ENCODE measurements at regions not wholly inside any gene's neighbourhood (a gene's known extent, or its start where the extent isn't known, plus 50 kb on each side); places are given as distances from the start of the nearest gene placed in this dataset.
A peak's percentile ranks its signal among the peaks of the same experiment; 100 is the strongest.

- ATAC-seq = no peak
- CTCF ChIA-PET = interaction anchor here (0.6 to 1.7 kb wide), 5 partner anchors 9 to 817 kb away, joined by 3 to 4 read pairs (median 3); no protein-coding TSS in a partner anchor
- peak overlapping the region; percentile 22 for H3K27ac Mint-ChIP-seq
Measured at GRCh38 chr2:136253288-136254004, 135.5 kb upstream of the CXCR4 start.

GRCh38 chr2:136251885-136252585, 134.1 kb upstream of the CXCR4 start:
- ATAC-seq (no peak), DNase-seq (no peak)
- H3K9me3 Mint-ChIP-seq (ENCODE audit: low read depth) = no peaks in the 10 kb centered on the region
- no peaks in the 10 kb centered on the region for H3K36me3 Mint-ChIP-seq (ENCODE audit: low read depth)
- H3K27ac Mint-ChIP-seq = no peak overlapping the region
- ChIA-PET CTCF (interaction anchor here (0.6 kb wide), 1 partner anchor 1580 kb away, joined by 3 read pairs; no protein-coding TSS in a partner anchor), POLR2A (no interaction called here)
- H3K4me3 Mint-ChIP-seq = no peak overlapping the region
- peaks cover 28% of the 10 kb centered on the region for H3K4me1 Mint-ChIP-seq
- no peaks in the 10 kb centered on the region for H3K27me3 Mint-ChIP-seq
- intact Hi-C loops (cut with DNase I, micrococcal nuclease) = no loop called here

More at GRCh38 chr2:136253288-136254004, 135.5 kb upstream of the CXCR4 start:
- Mint-ChIP-seq H3K9me3 (ENCODE audit: low read depth) (no peaks in the 10 kb centered on the region), H3K4me1 (peaks cover 20% of the 10 kb centered on the region), H3K36me3 (ENCODE audit: low read depth) (no peaks in the 10 kb centered on the region), H3K27me3 (no peaks in the 10 kb centered on the region), H3K4me3 (no peak overlapping the region)
- intact Hi-C loops (cut with DNase I, micrococcal nuclease) = no loop called here
- no peak for DNase-seq
- POLR2A ChIA-PET = interaction anchor here (1.6 kb wide), 1 partner anchor 377 kb away, joined by 3 read pairs; the partner anchor contains the start of gene MCM6

- CTCF ChIA-PET = interaction anchor here (0.6 kb wide), 1 partner anchor 1580 kb away, joined by 3 read pairs; no protein-coding TSS in a partner anchor
- H3K27ac Mint-ChIP-seq = no peak overlapping the region
- no peaks in the 10 kb centered on the region for H3K27me3 Mint-ChIP-seq
- H3K4me1 Mint-ChIP-seq = peaks cover 27% of the 10 kb centered on the region
- DNase-seq = no peak
- POLR2A ChIA-PET = no interaction called here
- no peaks in the 10 kb centered on the region for H3K9me3 Mint-ChIP-seq (ENCODE audit: low read depth)
- ATAC-seq = no peak
- intact Hi-C loops (cut with DNase I, micrococcal nuclease) = no loop called here
- H3K36me3 Mint-ChIP-seq (ENCODE audit: low read depth) = no peaks in the 10 kb centered on the region
- H3K4me3 Mint-ChIP-seq = no peak overlapping the region
Measured at GRCh38 chr2:136251197-136251884, 133.4 kb upstream of the CXCR4 start.

GRCh38 chr2:136250131-136250530, 132.2 kb upstream of the CXCR4 start:
- POLR2A ChIA-PET = no interaction called here
- intact Hi-C loops (cut with DNase I, micrococcal nuclease) = no loop called here
- H3K4me1 Mint-ChIP-seq = peaks cover 15% of the 10 kb centered on the region
- H3K4me3 Mint-ChIP-seq = no peak overlapping the region
- no peak for DNase-seq
- CTCF ChIA-PET = no interaction called here
- H3K36me3 Mint-ChIP-seq (ENCODE audit: low read depth) = no peaks in the 10 kb centered on the region
- no peaks in the 10 kb centered on the region for H3K27me3 Mint-ChIP-seq
- ATAC-seq = no peak
- no peak overlapping the region for H3K27ac Mint-ChIP-seq
- H3K9me3 Mint-ChIP-seq (ENCODE audit: low read depth) = no peaks in the 10 kb centered on the region

- ChIA-PET CTCF (interaction anchor here (1.4 kb wide), 1 partner anchor 8 kb away, joined by 3 read pairs; no protein-coding TSS in a partner anchor), POLR2A (no interaction called here)
- no peaks in the 10 kb centered on the region for H3K9me3 Mint-ChIP-seq (ENCODE audit: low read depth)
- no peaks in the 10 kb centered on the region for H3K36me3 Mint-ChIP-seq (ENCODE audit: low read depth)
- DNase-seq = no peak
- H3K4me1 Mint-ChIP-seq = peaks cover 10% of the 10 kb centered on the region
- H3K4me3 Mint-ChIP-seq = no peak overlapping the region
- H3K27me3 Mint-ChIP-seq = no peaks in the 10 kb centered on the region
- no peak for ATAC-seq
- intact Hi-C loops (cut with DNase I, micrococcal nuclease) = no loop called here
- no peak overlapping the region for H3K27ac Mint-ChIP-seq
Measured at GRCh38 chr2:136248907-136249306, 131.0 kb upstream of the CXCR4 start.

- Mint-ChIP-seq H3K27me3 (no peaks in the 10 kb centered on the region), H3K27ac (no peak overlapping the region), H3K4me3 (no peak overlapping the region), H3K36me3 (ENCODE audit: low read depth) (no peaks in the 10 kb centered on the region), H3K9me3 (ENCODE audit: low read depth) (no peaks in the 10 kb centered on the region), H3K4me1 (peaks cover 10% of the 10 kb centered on the region)
- no peak for DNase-seq
- ChIA-PET POLR2A (no interaction called here), CTCF (interaction anchor here (0.6 to 1.5 kb wide), 6 partner anchors 9 to 1071 kb away, joined by 3 to 6 read pairs (median 3); no protein-coding TSS in a partner anchor)
- ATAC-seq = no peak
- intact Hi-C loops (cut with DNase I, micrococcal nuclease) = no loop called here
Measured at GRCh38 chr2:136248242-136248641, 130.3 kb upstream of the CXCR4 start.

- intact Hi-C loops (cut with DNase I, micrococcal nuclease) = no loop called here
- Mint-ChIP-seq H3K9me3 (ENCODE audit: low read depth) (no peaks in the 10 kb centered on the region), H3K36me3 (ENCODE audit: low read depth) (no peaks in the 10 kb centered on the region), H3K27me3 (no peaks in the 10 kb centered on the region), H3K4me3 (no peak overlapping the region), H3K27ac (no peak overlapping the region), H3K4me1 (peaks cover 19% of the 10 kb centered on the region)
- ChIA-PET POLR2A (interaction anchor here (0.5 to 1.5 kb wide), 5 partner anchors 8 to 372 kb away, joined by 3 to 7 read pairs (median 3); no protein-coding TSS in a partner anchor), CTCF (interaction anchor here (0.6 to 1.5 kb wide), 4 partner anchors 133 to 333 kb away, joined by 3 to 6 read pairs (median 4); no protein-coding TSS in a partner anchor)
- peak; percentile 58 for ATAC-seq
- peak; percentile 81 for DNase-seq
Measured at GRCh38 chr2:136247204-136247950, 129.4 kb upstream of the CXCR4 start.

- intact Hi-C loops (cut with DNase I, micrococcal nuclease) = no loop called here
- CTCF ChIA-PET = no interaction called here
- ATAC-seq (no peak), DNase-seq (peak; percentile 25)
- no peak overlapping the region for H3K4me3 Mint-ChIP-seq
- no peak overlapping the region for H3K27ac Mint-ChIP-seq
- no peaks in the 10 kb centered on the region for H3K36me3 Mint-ChIP-seq (ENCODE audit: low read depth)
- H3K27me3 Mint-ChIP-seq = no peaks in the 10 kb centered on the region
- POLR2A ChIA-PET = no interaction called here
- H3K4me1 Mint-ChIP-seq = peaks cover 21% of the 10 kb centered on the region
- H3K9me3 Mint-ChIP-seq (ENCODE audit: low read depth) = no peaks in the 10 kb centered on the region
Measured at GRCh38 chr2:136246086-136246669, 128.2 kb upstream of the CXCR4 start.

- Mint-ChIP-seq H3K27ac (peak overlapping the region; percentile 29), H3K36me3 (ENCODE audit: low read depth) (no peaks in the 10 kb centered on the region), H3K9me3 (ENCODE audit: low read depth) (no peaks in the 10 kb centered on the region), H3K27me3 (no peaks in the 10 kb centered on the region), H3K4me3 (no peak overlapping the region), H3K4me1 (peaks cover 25% of the 10 kb centered on the region)
- ChIA-PET POLR2A (no interaction called here), CTCF (no interaction called here)
- intact Hi-C loops (cut with DNase I, micrococcal nuclease) = no loop called here
- DNase-seq (no peak), ATAC-seq (no peak)
Measured at GRCh38 chr2:136245211-136245610, 127.3 kb upstream of the CXCR4 start.

GRCh38 chr2:136244536-136244885, 126.6 kb upstream of the CXCR4 start:
- no peaks in the 10 kb centered on the region for H3K27me3 Mint-ChIP-seq
- ChIA-PET CTCF (no interaction called here), POLR2A (no interaction called here)
- H3K36me3 Mint-ChIP-seq (ENCODE audit: low read depth) = no peaks in the 10 kb centered on the region
- intact Hi-C loops (cut with DNase I, micrococcal nuclease) = no loop called here
- DNase-seq = no peak
- ATAC-seq = no peak
- no peaks in the 10 kb centered on the region for H3K9me3 Mint-ChIP-seq (ENCODE audit: low read depth)
- H3K27ac Mint-ChIP-seq = no peak overlapping the region
- no peak overlapping the region for H3K4me3 Mint-ChIP-seq
- H3K4me1 Mint-ChIP-seq = peaks cover 32% of the 10 kb centered on the region

Measured in activated CD4-positive, alpha-beta T cell treated with anti-CD3 and anti-CD28 coated beads for 36 hours (primary cell).